ENCODE measurements at regions not wholly inside any gene's neighbourhood (a gene's known extent, or its start where the extent isn't known, plus 50 kb on each side); places are given as distances from the start of the nearest gene placed in this dataset.

DNA sequence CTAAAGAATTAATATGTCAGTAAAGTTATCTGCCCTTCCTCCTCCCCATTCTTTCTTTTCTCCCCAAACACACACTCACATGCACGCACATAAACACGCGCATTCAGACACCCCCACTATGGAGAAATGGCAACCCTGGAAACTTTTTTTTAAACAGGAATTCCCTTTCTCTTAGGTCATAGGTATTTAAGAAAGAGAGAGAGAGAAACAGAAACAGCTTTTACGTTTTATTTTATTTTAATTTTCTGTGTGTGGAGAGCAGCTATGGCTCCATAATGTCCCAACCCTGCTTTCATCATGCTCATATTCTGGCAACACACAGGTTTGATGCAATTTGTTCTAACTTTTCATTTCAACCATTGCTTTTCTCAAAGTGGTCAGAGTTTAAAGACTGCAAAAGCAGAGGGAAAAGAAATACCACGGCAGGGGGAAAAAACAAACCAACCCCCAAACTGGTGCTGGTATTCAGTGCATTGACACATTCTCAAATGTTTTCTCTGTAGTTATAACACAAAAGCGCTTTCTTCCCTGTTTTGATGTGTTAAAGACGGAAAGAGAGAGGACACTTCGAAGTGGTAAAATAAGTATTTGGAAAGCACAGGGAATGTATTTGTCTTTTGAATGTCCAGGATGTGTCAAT is 126.0 kb upstream of the TMEM161B start:
- DNase-seq = no peak

DNA sequence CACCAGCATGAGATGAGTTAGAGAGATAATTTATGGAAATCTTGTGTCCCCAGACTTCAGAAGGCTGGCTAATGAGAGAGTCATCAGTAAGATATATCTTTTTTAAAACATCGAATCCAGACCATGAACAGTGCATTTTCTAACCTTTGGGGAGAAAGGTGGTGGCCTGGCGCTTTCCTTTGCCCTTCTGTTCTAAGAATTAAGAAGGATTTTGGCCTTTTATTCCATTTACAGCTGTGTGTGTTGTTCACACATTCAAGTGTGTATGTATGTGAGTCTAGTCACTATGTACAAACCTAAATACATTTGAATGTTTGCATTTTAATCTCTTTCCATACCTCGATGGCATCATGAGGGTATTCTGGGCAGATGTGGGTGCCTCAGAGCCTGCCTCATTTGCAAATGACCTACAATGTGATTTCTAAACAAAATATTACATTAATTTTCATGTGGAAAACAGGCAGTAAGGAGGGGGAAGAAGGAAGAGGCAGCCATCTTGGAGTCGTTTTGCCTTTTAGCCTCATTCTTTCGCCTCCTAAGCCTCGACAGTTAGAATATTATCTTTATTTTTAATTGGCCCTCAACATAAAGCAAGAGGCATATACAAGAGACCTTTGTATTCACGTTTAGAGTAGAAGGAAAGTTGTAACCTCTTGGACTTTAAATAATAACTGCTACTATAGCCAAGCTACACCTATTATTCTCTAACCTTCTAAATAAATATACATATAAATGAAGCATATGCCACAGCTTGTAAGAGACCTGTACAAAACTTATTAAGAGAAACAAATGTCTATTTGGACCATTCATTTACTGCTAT is 125.3 kb upstream of the TMEM161B start:
- DNase-seq = no peak

DNA sequence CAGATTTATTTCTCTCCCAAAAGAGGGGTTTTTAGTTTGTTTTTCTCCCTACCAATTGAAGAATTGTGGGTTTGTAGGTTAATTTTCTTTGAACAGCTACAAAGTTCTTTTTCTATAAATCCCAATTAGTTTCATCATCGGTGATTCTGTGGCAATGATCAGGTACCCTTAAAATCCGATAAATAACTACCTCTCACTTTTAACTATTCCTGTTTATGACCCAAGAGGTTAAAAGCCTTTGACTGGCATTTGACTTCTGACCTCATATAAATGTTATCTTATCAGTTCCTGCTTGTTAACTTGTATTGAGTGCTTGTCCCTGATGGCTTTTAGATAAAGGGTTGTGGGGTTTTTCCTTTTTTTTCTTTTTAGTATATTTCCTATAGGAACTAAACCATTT is 124.4 kb upstream of the TMEM161B start:
- DNase-seq = no peak

DNA sequence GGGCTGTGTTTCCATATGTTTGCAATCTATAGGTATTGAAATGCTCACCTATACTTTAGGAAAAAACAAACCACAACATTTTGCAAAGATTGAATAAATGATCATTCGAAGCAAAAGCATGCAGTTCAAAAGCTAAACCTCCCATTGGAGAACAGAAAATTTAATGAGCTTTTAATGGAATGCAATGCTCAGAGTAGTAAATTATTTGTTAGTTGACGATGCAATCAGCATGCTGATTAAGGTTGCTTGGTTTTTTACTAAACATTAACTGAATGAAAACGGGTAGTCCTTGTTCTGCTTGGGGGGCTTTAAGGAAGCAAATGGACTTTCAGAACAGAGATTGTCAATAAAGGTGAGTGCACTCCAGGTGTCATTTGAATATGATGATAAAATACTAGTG is 123.3 kb upstream of the TMEM161B start:
- DNase-seq = no peak

DNA sequence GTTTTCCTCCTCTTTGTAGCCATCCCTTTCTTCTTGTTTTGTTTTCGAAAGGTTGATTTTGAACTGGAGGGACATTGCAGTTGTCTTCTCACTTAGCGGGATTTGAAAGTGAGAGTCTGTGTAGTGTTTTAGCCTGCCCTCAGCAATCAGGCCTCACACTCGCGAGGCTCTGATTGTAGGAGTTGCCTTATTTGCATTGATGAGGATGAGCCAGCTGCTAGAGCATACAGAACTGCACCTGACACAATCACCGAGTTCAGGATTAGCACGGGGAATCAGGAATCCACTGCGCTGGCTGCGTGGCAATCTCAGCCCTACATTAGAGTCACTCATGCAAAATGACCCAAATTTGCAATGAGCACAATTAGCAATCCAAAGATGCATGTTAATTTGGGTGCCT is 122.5 kb upstream of the TMEM161B start:
- no peak for DNase-seq

DNA sequence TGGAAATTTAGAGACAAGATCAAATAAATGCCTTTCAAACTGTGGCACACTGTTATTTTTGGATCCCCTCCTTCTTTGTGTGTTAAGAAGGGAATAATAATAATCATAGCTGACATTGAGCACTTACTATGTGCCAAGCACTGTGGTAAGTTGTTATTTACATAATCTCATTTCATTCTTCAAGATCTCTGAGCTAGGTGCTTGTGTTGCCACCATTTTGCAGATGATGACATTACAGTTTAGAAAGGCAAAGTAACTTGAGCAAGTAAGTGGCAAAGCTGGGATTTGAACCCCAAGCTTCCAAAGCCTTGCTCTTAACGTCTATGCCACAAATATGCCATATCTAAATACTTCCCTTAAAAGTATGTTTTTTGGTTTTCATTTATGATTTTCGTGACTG is 121.8 kb upstream of the TMEM161B start:
- DNase-seq = no peak

DNA sequence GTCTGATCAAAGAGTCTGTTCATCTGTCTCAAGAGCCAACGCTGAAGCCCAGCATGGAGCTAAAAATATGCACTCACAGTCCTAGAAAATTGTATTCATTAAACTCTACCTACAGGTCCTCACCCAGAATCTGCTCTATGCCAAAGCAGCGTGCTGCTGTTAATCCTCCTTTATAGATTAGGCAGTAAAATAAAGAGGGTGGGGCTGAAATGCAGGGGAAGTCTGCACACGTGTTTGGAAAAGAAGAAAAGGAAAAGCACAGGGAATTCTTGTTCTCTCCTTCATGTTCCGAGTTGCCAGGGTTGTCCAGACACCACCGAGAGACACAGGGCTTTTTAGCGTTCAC is 121.4 kb upstream of the TMEM161B start:
- no peak for DNase-seq

DNA sequence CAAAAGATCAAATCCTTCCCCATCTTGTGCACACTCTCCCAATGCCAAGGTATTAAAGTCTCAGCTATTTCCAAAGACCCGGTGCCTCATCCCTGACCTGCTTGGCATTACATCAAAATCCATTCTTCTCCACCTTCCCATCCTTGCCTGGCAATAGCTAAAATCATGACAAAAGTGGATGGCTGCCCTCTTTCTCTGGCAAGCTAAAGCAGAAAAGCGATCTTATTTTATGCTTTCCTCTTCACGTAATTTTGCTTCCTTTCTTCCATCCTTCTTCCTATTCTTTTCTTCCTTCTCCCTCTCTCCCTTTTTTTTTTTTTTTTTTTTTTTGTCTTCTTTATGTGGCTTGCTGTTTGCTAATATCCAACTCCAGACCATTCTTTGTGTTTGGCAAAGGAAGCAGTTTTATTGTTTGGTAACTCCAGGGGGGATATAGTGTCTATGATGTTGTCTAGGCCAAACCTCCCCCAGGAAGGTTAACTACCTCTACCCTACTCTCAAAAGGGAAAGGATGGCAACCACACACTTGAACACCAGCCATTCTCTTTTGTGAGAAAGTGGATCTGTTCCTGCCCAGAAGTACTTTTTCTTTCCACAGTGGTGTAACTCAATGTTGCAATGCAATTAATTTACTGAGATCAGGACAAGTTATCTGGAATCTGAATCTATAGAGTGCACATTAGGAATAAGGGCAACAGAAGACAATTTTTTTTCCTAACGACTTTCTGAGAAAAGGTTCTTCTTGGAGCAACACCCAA is 120.9 kb upstream of the TMEM161B start:
- no peak for DNase-seq

DNA sequence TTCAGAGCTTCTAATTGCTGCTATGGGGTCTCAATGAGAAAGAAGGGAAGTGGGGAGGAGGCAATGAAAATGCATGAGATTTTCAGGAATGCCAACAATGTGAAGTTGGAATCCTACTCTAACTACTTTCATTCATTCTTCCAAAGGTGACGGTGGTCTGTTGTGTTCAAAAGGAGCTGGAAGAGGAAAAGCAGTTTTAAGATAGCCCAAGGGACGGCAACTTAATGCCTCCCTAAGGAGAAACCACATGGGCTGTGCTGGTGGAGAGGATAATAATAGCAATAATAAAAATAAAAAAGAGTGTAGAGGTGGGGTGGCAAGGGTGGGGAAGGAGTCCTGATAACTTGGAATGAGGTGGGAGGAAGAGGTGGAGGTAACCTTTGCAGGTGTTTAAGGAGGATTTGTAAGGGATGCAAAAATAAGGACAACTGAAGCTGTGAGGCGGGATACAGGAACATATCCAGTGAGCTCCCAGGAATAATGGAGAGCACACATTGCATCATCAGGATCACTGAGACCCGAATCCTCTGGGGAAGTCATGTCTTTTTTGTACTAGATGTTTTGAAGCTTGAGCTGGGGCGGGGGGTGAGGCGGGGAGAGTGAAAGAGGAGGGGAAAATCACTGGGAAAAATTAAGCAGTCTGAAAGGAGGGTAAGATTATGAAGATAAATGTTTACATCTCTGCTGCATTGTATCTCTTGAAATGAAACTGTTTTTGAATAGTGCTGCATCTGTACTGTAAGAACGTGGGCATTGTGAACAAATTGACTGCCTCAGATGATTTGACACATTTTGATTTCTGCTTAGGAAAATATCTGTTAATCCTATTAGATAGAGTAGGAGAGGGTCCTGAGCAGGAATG is 120.1 kb upstream of the TMEM161B start:
- DNase-seq = no peak

DNA sequence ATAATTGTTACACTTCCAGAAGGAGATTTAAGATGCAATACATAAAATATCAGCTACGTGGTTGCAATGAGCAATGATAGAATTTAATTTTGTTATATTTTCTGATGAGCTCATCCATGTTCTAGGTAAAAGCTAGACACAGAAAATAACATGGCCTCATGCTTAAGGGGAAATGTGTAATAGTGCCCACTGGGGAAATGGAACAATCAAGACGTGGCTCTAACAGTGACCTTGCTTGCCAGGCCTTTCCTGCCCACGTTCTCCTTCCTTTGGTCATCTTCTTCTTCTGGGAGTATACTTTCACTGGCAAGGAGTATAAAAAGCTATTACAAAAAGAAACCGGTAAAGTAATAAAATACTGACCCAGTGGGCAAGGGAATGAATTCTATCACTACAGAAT is 116.2 kb upstream of the TMEM161B start:
- no peak for DNase-seq

DNA sequence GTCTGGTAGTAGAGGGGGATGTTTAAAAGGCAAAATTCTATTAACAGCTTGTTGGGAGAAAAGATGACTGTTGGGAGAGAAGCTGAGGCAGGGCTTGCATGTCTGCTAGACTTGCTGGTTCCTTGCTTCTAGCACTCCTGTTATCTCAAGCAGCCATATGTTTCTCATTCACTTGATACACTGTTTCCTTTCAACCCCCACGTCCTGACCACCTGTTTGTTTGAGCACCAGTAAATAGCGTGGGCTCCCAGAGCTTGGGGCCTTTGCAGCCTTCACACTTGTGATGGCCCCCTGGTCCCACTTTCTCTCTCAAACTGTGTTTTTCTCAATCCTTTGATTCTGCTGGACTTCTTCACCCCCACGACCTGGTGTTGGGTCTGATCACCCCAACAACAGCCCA is 111.7 kb upstream of the TMEM161B start:
- no peak for DNase-seq

DNA sequence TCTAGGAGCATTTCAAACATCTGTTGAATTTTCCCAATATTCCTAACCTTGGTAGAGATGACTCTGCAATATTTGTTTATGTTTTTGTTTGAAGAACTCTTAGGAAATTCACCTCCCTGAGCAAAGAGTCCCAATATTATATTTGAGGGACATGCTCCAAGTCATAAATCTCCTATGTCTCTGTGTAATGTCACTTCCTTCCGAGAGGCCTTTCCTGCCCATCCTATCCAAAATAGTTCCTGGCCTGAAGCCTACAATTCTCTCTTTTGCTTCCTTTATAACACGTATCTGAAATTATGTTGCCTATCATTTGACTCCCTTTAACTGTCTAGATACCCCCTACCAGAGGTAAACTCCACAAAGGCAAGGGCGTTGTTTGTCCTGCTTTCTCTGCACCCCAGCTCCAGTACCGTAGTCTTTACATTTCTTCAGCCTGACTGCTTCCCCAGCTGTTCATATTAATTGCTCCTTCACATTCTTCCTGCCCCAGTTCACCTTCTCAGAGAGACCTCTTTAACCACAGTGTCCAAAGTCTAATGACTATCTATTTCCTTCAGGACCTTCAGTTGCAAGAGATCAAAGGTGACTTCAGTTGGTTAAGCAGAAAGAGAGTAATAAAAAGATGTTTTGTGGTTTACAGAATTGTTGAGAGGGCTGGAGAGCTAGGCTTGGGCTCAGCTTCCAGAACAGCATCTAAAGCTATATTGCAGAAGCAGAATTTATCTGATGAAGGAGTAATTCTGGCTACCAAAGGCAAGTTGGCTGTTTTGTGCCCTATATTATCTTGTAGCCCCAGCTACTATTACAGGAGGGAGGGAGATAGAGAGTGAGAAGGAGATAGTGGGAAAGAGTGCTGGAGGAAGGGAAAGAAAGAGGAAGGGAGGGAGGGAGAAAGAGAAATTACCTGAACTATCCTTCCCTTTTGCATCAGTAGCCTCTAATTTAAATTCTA is 109.3 kb upstream of the TMEM161B start:
- no peak for DNase-seq

DNA sequence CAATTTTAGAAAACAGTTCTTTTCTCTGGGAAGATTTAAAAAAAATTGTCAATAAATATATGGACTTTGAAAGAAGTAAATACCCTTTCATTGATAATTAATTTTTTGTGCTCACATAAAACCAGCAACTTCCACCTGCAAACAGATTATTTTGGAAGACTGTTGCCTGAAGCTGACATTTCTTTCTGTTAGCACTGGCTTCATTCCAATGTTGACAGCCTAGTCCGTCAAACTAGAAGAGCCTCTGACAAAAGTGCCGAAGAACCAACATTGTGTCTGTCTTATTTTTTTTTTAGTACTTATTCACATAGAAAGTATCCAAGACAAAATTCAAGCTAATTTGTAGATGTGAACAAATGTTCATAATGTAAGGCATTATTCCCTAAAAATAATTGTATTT is 108.6 kb upstream of the TMEM161B start:
- DNase-seq = no peak

DNA sequence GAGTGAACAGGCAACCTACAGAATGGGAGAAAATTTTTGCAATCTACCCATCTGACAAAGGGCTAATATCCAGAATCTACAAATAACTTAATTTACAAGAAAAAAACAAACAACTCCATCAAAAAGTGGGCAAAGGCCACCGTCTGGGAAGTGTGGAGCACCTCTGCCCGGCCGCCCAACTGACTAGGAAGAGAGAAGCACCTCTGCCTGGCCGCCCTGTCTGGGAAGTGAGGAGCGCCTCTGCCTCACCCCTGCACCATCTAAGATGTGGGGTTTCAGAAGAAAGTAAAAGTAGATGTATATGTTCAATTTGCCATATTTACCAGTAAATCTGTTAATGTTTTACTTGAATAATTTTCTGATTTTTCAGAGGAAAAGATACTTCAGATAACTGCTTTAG is 108.1 kb upstream of the TMEM161B start:
- no peak for DNase-seq

DNA sequence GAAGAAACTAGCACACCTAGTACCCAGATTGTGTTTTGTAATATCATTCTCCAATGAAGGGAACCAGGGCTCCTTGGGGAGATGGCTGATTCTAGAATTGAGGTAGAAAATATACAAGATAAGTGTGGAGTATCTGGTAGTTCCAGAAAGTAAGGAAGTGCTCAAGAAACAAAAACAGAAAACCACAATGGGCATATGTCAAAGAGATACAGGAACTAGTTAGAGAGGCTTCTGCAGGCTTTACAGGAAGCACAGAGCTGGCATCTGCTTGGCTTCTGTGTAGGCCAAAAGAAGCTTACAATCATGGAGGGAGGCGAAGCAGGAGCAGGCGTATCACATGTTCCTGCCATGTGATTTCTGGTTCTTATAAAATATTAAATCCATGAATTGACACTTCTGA is 105.7 kb upstream of the TMEM161B start:
- DNase-seq = no peak

DNA sequence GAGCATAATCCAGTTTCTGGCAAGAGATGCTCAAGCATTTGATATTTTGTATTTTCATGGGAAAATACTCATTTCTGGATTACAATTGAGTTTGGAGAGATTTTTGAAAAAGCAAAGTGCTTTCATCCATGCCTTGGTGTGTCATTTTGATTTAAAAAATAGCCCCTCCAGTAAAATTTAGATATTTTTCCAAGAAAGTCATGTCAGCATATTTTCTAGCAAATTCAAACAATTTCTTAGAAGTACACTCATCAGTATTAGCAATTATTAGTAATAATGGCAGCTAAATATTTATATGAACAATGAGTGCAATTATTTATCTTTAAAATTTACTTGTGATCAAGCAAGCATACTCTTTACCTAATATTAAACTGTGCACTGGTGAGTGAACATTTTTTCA is 102.2 kb upstream of the TMEM161B start:
- no peak for DNase-seq

DNA sequence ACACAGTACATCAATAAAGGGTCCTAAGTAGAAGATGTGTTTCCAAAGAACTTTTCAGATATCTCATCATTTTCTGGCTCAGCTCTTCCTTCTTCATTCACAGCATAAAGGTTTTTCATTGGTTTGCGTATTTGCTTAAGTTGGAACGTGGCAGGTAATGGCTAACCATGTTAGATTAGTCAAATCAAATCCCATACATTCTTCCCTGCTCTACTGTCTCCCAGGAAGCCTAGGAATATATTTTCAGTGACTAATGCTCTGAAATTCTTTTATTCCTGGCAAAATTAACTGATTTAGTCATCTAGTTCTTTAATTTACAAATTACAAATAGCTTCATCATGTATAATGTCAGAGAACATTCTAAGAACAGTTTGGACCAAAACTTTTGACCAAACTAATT is 99.6 kb upstream of the TMEM161B start:
- DNase-seq = no peak

DNA sequence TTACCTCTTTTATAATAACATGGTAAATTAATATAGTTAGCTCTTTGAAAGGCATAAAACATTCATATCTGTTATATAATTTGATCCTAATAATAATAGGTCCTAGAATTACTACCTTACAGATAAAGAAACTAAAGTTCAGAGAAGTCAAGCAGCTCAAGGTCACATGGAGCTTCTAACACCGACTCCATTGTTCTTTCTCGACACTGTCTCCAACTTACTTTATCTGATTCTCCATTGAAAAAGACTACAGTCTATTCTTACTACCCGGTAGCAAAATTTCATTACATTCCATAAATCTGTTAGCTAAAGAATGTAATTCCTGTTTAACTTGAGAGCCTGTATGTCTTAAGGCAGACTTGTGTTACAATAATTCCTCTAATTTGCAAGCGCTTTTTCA is 96.3 kb upstream of the TMEM161B start:
- DNase-seq = no peak

DNA sequence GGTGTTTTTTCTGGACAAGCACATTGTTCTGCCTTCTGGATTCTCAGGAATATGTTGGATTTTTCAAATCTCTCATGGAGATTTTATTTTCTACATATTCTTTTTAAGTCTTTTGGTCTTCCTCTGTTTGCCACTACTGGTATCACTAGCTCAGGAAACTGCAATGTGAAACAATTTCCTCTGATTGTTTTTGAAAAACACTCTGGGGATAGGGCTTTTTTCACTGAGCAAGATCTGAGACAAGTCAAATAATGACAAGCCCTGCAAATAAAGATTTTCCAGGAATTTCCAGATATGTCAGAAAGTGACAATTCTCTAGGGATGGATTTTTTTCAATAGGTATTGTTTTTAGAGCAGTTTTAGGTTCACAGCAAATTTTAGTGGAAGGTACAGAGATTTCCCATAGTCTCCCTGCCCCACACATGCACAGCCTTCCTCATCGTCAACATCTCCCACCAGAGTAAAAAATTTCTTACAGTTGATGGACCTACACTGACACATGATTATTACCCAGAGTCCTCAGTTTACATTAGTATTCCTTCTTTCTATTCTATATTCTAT is 86.9 kb upstream of the TMEM161B start:
- no peak for DNase-seq

DNA sequence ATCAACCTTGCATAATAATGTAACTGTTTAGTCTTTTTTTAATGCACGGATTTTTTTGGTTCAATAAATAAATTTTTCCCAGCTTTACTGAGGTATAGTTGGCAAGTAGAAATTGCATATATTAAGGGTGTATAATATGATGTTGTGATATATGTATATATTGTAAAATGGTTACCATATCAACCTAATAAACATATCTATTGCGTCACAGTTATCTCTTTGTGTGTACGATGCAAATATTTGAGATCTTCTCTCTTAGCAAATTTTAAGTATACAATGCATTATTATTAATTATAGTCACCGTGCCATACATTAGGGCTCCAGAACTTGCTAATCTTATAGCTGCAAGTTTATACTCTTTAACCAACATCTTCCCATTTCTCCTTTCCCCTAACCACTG is 57.2 kb upstream of the TMEM161B start:
- no peak for DNase-seq

DNA sequence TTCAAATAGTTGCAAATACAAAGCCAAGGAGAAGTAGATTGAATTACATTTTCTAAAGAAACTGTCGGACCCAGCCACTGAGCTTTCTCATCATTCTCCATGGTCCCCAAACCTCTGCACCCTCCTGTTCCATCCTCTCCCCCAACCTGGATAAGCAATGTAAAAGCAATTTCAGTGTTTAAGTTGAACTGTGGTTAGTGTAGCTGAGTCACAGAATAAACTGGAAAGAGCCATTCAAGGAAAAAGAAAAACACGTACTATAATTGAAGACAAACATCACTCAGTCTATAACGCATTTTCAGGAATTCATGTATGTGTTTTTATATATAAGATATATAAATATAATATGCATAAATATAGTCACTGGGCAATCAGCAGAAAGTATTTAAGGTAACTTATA is 54.1 kb upstream of the TMEM161B start:
- DNase-seq = peak; percentile 17
